IPS-18a (cell line): ENCODE measurements at regions not wholly inside any gene's neighbourhood (a gene's known extent, or its start where the extent isn't known, plus 50 kb on each side); places are given as distances from the start of the nearest gene placed in this dataset.

Experiments used
- H3K27ac ChIP-seq: one replicate; pipeline ENCODE4 v1.5.1; 2013; ENCODE audit warnings: low read length
- H3K27me3 ChIP-seq: one replicate; pipeline ENCODE4 v1.6.1; 2013; ENCODE audit warnings: mild to moderate bottlenecking, low read length; ENCODE audit not compliant: control insufficient read depth, insufficient read depth
- H3K36me3 ChIP-seq: one replicate; pipeline ENCODE4 v1.6.1; 2013; ENCODE audit warnings: low read depth, low read length; ENCODE audit not compliant: control insufficient read depth
- H3K4me1 ChIP-seq: one replicate; pipeline ENCODE4 v1.6.1; 2013; ENCODE audit warnings: low read depth, low read length; ENCODE audit not compliant: control insufficient read depth
- H3K4me3 ChIP-seq: one replicate; pipeline ENCODE4 v1.5.1; 2013; ENCODE audit warnings: low read length
- H3K9ac ChIP-seq: one replicate; pipeline ENCODE4 v1.6.1; 2013; ENCODE audit warnings: mild to moderate bottlenecking, low read length, moderate library complexity
- H3K9me3 ChIP-seq: one replicate; pipeline ENCODE4 v1.6.1; 2013; ENCODE audit warnings: low read depth, low read length; ENCODE audit not compliant: control insufficient read depth

- no peak overlapping the region for H3K4me3 ChIP-seq
- H3K27ac ChIP-seq = no peak overlapping the region
- no peaks in the 10 kb centered on the region for H3K27me3 ChIP-seq
- no peaks in the 10 kb centered on the region for H3K4me1 ChIP-seq
- no peaks in the 10 kb centered on the region for H3K36me3 ChIP-seq
- no peaks in the 10 kb centered on the region for H3K9me3 ChIP-seq
- no peak overlapping the region for H3K9ac ChIP-seq
These were observed 805.2 kb downstream of the SLC4A3 start for GRCh38 chr2:220432645-220433044.

GRCh38 chr2:220433131-220433530, 805.7 kb downstream of the SLC4A3 start:
- Histone ChIP-seq H3K27ac (no peak overlapping the region), H3K9ac (no peak overlapping the region), H3K36me3 (no peaks in the 10 kb centered on the region), H3K4me1 (no peaks in the 10 kb centered on the region), H3K27me3 (no peaks in the 10 kb centered on the region), H3K4me3 (no peak overlapping the region), H3K9me3 (no peaks in the 10 kb centered on the region)

GRCh38 chr2:220434385-220434784, 807.0 kb downstream of the SLC4A3 start:
- Histone ChIP-seq H3K9me3 (no peaks in the 10 kb centered on the region), H3K27ac (no peak overlapping the region), H3K4me3 (no peak overlapping the region), H3K4me1 (no peaks in the 10 kb centered on the region), H3K36me3 (no peaks in the 10 kb centered on the region), H3K9ac (no peak overlapping the region), H3K27me3 (no peaks in the 10 kb centered on the region)

- no peak overlapping the region for H3K4me3 ChIP-seq
- H3K27ac ChIP-seq = no peak overlapping the region
- H3K36me3 ChIP-seq = no peaks in the 10 kb centered on the region
- no peaks in the 10 kb centered on the region for H3K4me1 ChIP-seq
- H3K27me3 ChIP-seq = no peaks in the 10 kb centered on the region
- no peaks in the 10 kb centered on the region for H3K9me3 ChIP-seq
- H3K9ac ChIP-seq = no peak overlapping the region
These were observed 810.5 kb downstream of the SLC4A3 start for GRCh38 chr2:220437938-220438337.

GRCh38 chr2:220440731-220441130, 813.3 kb downstream of the SLC4A3 start:
- no peak overlapping the region for H3K4me3 ChIP-seq
- no peaks in the 10 kb centered on the region for H3K9me3 ChIP-seq
- H3K36me3 ChIP-seq = no peaks in the 10 kb centered on the region
- no peaks in the 10 kb centered on the region for H3K4me1 ChIP-seq
- no peaks in the 10 kb centered on the region for H3K27me3 ChIP-seq
- H3K9ac ChIP-seq = no peak overlapping the region
- no peak overlapping the region for H3K27ac ChIP-seq

- H3K4me1 ChIP-seq = no peaks in the 10 kb centered on the region
- no peaks in the 10 kb centered on the region for H3K9me3 ChIP-seq
- H3K4me3 ChIP-seq = no peak overlapping the region
- no peaks in the 10 kb centered on the region for H3K27me3 ChIP-seq
- no peaks in the 10 kb centered on the region for H3K36me3 ChIP-seq
- H3K27ac ChIP-seq = no peak overlapping the region
- no peak overlapping the region for H3K9ac ChIP-seq
These were observed 814.0 kb downstream of the SLC4A3 start for GRCh38 chr2:220441404-220441803.

DNA sequence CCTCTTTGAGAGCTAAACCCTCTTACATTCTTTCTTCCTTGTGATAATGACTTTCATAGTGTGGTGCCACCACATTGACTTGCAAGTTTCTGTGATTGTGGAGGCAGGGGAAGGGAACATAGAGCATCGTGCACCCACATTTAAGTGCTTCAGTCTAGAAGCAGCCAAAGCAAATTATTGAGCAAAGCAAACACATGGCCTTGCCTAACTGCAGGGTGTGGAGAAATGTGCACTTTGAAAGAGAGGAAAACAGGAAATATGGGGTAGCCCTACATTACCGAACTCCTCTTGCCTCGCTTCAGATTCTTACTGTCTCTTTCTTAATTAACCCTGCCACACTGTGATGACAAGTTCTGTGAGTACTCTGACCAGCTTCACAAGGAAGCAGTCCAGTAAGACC, 814.6 kb downstream of the SLC4A3 start:
- Histone ChIP-seq H3K9ac (no peak overlapping the region), H3K36me3 (no peaks in the 10 kb centered on the region), H3K27ac (no peak overlapping the region), H3K9me3 (no peaks in the 10 kb centered on the region), H3K4me1 (no peaks in the 10 kb centered on the region), H3K4me3 (no peak overlapping the region), H3K27me3 (no peaks in the 10 kb centered on the region)

DNA sequence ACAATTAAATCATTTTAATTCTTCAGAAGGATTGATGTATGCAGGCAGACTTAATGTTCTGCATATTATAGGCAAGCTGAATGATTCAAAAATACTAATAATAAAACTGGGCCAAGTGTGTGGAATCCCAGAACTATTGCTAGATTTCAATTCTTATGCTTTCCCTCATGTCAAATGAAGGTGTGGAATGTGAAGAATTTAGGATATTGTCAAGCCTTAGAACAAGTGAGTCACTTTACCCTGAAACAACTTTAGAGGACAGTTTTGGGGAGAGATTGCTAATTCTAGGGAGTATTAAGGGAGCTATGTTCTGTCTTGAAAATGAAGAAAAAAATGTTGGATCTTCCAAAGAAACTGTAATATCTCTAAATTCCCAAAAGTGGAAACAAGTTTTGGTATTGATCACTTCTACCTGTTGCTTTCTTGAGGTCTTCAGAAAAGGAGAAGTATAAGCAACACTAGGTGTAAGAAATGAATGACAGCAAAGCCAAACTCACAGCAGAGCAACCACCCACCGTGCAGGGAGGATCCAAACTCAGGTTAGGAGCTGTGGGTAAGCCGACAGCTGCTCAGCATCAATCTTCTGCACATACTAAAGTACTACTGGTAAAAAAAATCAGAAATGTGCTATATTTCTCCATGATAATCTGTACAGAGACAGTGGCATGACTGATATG, 818.1 kb downstream of the SLC4A3 start:
- Histone ChIP-seq H3K9me3 (no peaks in the 10 kb centered on the region), H3K27ac (no peak overlapping the region), H3K9ac (no peak overlapping the region), H3K4me1 (no peaks in the 10 kb centered on the region), H3K36me3 (no peaks in the 10 kb centered on the region), H3K4me3 (no peak overlapping the region), H3K27me3 (no peaks in the 10 kb centered on the region)

DNA sequence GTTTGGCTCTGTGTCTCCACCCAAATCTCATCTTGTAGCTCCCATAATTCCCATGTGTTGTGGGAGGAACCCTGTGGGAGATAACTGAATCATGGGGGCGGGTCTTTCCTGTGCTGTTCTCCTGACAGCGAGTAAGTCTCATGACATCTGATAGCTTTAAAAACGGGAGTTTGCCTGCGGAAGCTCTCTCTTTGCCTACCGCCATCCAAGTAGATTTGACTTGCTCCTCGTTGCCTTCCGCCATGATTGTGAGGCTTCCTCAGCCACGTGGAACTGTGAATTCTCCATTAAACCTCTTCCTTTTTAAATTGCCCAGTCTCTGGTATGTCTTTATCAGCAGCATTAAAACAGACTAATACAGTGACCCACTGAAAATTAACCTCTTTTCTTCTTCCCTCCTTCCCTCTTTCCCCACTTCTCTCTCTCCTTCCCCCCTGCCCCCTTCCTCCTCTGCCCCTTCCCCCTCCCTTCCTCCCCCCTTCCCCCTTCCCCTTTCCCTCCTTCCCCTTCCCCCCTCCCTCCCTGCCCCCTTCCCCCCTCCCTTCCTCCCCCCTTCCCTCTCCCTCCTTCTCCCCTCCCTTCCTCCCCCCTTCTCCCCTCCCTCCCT, 818.8 kb downstream of the SLC4A3 start:
- H3K9me3 ChIP-seq = no peaks in the 10 kb centered on the region
- no peaks in the 10 kb centered on the region for H3K4me1 ChIP-seq
- no peaks in the 10 kb centered on the region for H3K36me3 ChIP-seq
- no peaks in the 10 kb centered on the region for H3K27me3 ChIP-seq
- H3K4me3 ChIP-seq = no peak overlapping the region
- no peak overlapping the region for H3K9ac ChIP-seq
- H3K27ac ChIP-seq = no peak overlapping the region

GRCh38 chr2:220450846-220451245, 823.4 kb downstream of the SLC4A3 start:
- Histone ChIP-seq H3K4me3 (no peak overlapping the region), H3K9me3 (no peaks in the 10 kb centered on the region), H3K4me1 (no peaks in the 10 kb centered on the region), H3K27ac (no peak overlapping the region), H3K36me3 (no peaks in the 10 kb centered on the region), H3K9ac (no peak overlapping the region), H3K27me3 (no peaks in the 10 kb centered on the region)

- no peak overlapping the region for H3K9ac ChIP-seq
- H3K27me3 ChIP-seq = no peaks in the 10 kb centered on the region
- no peak overlapping the region for H3K27ac ChIP-seq
- no peaks in the 10 kb centered on the region for H3K9me3 ChIP-seq
- H3K4me1 ChIP-seq = no peaks in the 10 kb centered on the region
- no peak overlapping the region for H3K4me3 ChIP-seq
- no peaks in the 10 kb centered on the region for H3K36me3 ChIP-seq
These were observed 824.0 kb downstream of the SLC4A3 start for GRCh38 chr2:220451438-220451837.

DNA sequence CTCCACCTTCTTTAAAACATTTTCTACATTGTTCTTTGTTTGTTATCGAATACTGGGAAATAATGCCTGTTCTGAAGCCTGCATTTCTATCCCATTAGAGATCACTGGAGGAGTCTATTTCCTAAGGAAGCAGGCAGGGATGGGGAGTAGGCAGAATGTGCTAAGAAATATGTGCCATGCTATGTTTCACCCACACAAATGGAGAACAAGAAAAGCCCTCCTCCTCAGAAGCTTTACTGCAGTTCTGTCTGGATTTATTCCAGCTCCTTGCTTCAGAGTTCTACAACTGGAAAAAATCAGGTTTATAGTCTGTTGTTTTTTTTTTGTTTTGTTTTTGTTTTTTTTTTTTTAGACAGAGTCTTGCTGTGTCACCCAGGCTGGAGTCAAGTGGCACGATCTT, 825.1 kb downstream of the SLC4A3 start:
- no peaks in the 10 kb centered on the region for H3K36me3 ChIP-seq
- H3K4me3 ChIP-seq = no peak overlapping the region
- no peak overlapping the region for H3K27ac ChIP-seq
- no peaks in the 10 kb centered on the region for H3K4me1 ChIP-seq
- no peaks in the 10 kb centered on the region for H3K9me3 ChIP-seq
- no peaks in the 10 kb centered on the region for H3K27me3 ChIP-seq
- no peak overlapping the region for H3K9ac ChIP-seq
